ENCODE measurements at regions not wholly inside any gene's neighbourhood (a gene's known extent, or its start where the extent isn't known, plus 50 kb on each side); places are given as distances from the start of the nearest gene placed in this dataset.

GRCh38 chr11:12598330-12599256 is 75.6 kb upstream of the TEAD1 start:
- 61 to 69% (median 61%) methylated on average over 7 of the region's 7 CpGs for WGBS, 3 donors
- intact Hi-C loops (cut with DNase I), result loop anchor here in 1 of 2 donors (2.0 to 5.0 kb wide), 2 partner anchors 74 to 292 kb away; partner anchors contain the start of gene TEAD1
- no peaks in the 10 kb centered on the region for H3K27me3 ChIP-seq (ENCODE audit: insufficient read depth in 3 of 3, low read length in 2 of 3)
- no peak for TF ChIP-seq CTCF (IDR thresholded peaks at IDR 0.05)
- DNase-seq, result no peak
- H3K4me1 ChIP-seq, result no peaks in the 10 kb centered on the region
- H3K36me3 ChIP-seq (ENCODE audit: insufficient read depth in 1 of 2, low read depth in 1 of 2), result no peaks in the 10 kb centered on the region
- no peak overlapping the region for H3K27ac ChIP-seq
- no peaks in the 10 kb centered on the region for H3K9me3 ChIP-seq
- H3K4me3 ChIP-seq, result no peak overlapping the region
- no peak for ATAC-seq

GRCh38 chr11:12599408-12600143 is 74.6 kb upstream of the TEAD1 start:
- Histone ChIP-seq H3K9me3 (no peaks in the 10 kb centered on the region), H3K36me3 (ENCODE audit: insufficient read depth in 1 of 2, low read depth in 1 of 2) (no peaks in the 10 kb centered on the region), H3K4me1 (no peaks in the 10 kb centered on the region), H3K27ac (no peak overlapping the region), H3K27me3 (ENCODE audit: insufficient read depth in 3 of 3, low read length in 2 of 3) (no peaks in the 10 kb centered on the region), H3K4me3 (no peak overlapping the region)
- peak; percentile 81 for TF ChIP-seq CTCF (IDR thresholded peaks at IDR 0.05)
- DNase-seq, result peak; percentile 47 to 77
- intact Hi-C loops (cut with DNase I), result loop anchor here (2.0 to 10.0 kb wide), 4 partner anchors 73 to 293 kb away; partner anchors contain the start of gene TEAD1 (in 1 of the 2)
- peak; percentile 81 to 96 (median 86) for ATAC-seq
- WGBS, 3 donors, result 55 to 64% (median 59%) methylated on average over 15 of the region's 15 CpGs

GRCh38 chr11:12600829-12601228 is 73.4 kb upstream of the TEAD1 start:
- intact Hi-C loops (cut with DNase I), result loop anchor here (5.0 to 10.0 kb wide), 2 partner anchors 266 to 291 kb away; no protein-coding TSS in a partner anchor
- no peaks in the 10 kb centered on the region for H3K27me3 ChIP-seq (ENCODE audit: insufficient read depth in 3 of 3, low read length in 2 of 3)
- no peaks in the 10 kb centered on the region for H3K9me3 ChIP-seq
- H3K4me1 ChIP-seq, result no peaks in the 10 kb centered on the region
- H3K36me3 ChIP-seq (ENCODE audit: insufficient read depth in 1 of 2, low read depth in 1 of 2), result no peaks in the 10 kb centered on the region
- 71 to 73% (median 72%) methylated on average over 6 of the region's 6 CpGs for WGBS, 3 donors
- no peak overlapping the region for H3K27ac ChIP-seq
- ATAC-seq (no peak), DNase-seq (no peak)
- H3K4me3 ChIP-seq, result no peak overlapping the region
- no peak for TF ChIP-seq CTCF (IDR thresholded peaks at IDR 0.05)

- DNase-seq (no peak), ATAC-seq (no peak)
- Histone ChIP-seq H3K27me3 (ENCODE audit: insufficient read depth in 3 of 3, low read length in 2 of 3) (no peaks in the 10 kb centered on the region), H3K36me3 (ENCODE audit: insufficient read depth in 1 of 2, low read depth in 1 of 2) (no peaks in the 10 kb centered on the region), H3K4me1 (no peaks in the 10 kb centered on the region), H3K9me3 (no peaks in the 10 kb centered on the region), H3K27ac (no peak overlapping the region), H3K4me3 (no peak overlapping the region)
- 68 to 76% (median 73%) methylated on average over 4 of the region's 4 CpGs for WGBS, 3 donors
- no peak for TF ChIP-seq CTCF (IDR thresholded peaks at IDR 0.05)
- intact Hi-C loops (cut with DNase I), result loop anchor here (5.0 to 10.0 kb wide), 2 partner anchors 268 to 290 kb away; no protein-coding TSS in a partner anchor
Measured at GRCh38 chr11:12602421-12602820, 71.8 kb upstream of the TEAD1 start.
